ENCODE measurements at regions not wholly inside any gene's neighbourhood (a gene's known extent, or its start where the extent isn't known, plus 50 kb on each side); places are given as distances from the start of the nearest gene placed in this dataset.
A peak's percentile ranks its signal among the peaks of the same experiment; 100 is the strongest.

DNA sequence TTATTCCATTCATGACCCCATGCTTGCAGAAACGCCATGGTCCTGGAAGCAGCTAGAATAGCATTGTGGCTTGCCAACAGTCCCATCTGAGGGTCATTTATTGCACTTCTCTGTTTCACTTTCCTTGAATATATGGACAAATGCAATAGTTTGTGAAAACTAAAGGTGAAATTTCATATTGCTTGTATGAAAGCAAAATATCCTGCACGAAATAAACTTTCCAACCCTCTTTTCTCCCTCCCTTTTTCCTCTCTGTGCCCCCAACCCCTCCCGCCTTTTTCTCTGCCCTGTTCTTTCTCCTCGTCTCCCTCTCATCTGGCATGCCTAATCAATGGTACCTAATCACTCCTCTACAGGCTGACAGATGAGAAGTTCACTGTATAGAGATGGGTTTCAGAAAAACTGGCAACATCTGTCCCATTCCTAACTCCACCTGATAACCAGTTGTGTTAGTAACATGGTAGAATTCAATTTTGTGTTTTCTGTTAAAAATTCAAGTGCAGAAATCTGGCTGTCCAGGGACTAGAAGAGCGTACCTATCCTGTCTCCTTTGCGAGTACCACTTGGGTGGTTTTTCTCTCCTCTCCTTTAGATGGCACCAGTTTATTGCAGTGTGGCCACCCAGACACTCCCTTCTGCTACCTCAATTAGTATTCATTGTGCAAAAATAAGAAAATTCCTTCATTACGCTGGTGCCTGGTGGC, 198.6 kb downstream of the FOXA2 start:
- no peak for FAIRE-seq
- no peaks in the 10 kb centered on the region for H4K20me1 ChIP-seq (ENCODE audit: insufficient read depth, low read length)

DNA sequence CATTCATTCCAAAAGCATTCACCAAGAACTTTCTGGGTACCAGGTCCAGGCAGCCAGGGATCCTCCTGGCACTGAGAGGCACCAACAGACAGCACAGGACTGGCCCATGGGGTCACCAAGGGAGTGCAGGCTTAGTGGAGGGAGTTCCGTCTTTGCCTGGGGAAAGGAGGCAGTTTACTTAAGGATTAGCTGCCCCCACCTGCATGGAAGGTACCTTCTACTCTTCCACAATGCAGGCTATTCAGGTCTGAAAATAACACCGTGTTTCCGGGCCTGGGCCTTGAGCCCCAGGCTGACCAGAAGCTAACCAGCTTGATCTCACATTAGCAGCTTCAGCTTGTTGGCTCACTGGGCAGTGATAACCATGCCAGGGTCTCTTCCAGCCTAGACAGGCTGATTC, 199.4 kb downstream of the FOXA2 start:
- Mint-ChIP-seq H3K36me3 (ENCODE audit: low read depth, unreplicated experiment) (no peaks in the 10 kb centered on the region), H3K27ac (ENCODE audit: unreplicated experiment) (no peak overlapping the region), H3K27me3 (ENCODE audit: low read depth, unreplicated experiment) (peaks cover 26% of the 10 kb centered on the region), H3K4me3 (ENCODE audit: unreplicated experiment) (no peak overlapping the region), H3K9me3 (ENCODE audit: unreplicated experiment) (peaks cover 4% of the 10 kb centered on the region), H3K4me1 (ENCODE audit: low read depth, unreplicated experiment) (peaks cover 19% of the 10 kb centered on the region)
- DNase-seq (ENCODE audit: low read depth), result no peak
- no peak overlapping the region for H3K4me3 ChIP-seq (ENCODE audit: insufficient read depth, low read depth, low read length)
- H3K4me1 ChIP-seq (ENCODE audit: insufficient read depth, low read length), result peaks cover 2% of the 10 kb centered on the region
- H3K4me2 ChIP-seq (ENCODE audit: low read length), result no peak overlapping the region
- no peaks in the 10 kb centered on the region for H4K20me1 ChIP-seq (ENCODE audit: insufficient read depth, low read length)
- H3K9me3 ChIP-seq (ENCODE audit: insufficient read depth, low read depth, low read length), result no peaks in the 10 kb centered on the region
- H3K79me2 ChIP-seq (ENCODE audit: insufficient read depth, low read length), result no peaks in the 10 kb centered on the region
- H3K36me3 ChIP-seq (ENCODE audit: insufficient read depth, low read length), result no peaks in the 10 kb centered on the region
- H3K27me3 ChIP-seq (ENCODE audit: insufficient read depth, low read length), result no peaks in the 10 kb centered on the region
- no peak overlapping the region for H3K27ac ChIP-seq (ENCODE audit: low read depth, low read length)
- no peak for TF ChIP-seq EZH2 (IDR thresholded peaks at IDR 0.05; ENCODE audit: insufficient read depth, low read length)
- TF ChIP-seq, protein P1, sequence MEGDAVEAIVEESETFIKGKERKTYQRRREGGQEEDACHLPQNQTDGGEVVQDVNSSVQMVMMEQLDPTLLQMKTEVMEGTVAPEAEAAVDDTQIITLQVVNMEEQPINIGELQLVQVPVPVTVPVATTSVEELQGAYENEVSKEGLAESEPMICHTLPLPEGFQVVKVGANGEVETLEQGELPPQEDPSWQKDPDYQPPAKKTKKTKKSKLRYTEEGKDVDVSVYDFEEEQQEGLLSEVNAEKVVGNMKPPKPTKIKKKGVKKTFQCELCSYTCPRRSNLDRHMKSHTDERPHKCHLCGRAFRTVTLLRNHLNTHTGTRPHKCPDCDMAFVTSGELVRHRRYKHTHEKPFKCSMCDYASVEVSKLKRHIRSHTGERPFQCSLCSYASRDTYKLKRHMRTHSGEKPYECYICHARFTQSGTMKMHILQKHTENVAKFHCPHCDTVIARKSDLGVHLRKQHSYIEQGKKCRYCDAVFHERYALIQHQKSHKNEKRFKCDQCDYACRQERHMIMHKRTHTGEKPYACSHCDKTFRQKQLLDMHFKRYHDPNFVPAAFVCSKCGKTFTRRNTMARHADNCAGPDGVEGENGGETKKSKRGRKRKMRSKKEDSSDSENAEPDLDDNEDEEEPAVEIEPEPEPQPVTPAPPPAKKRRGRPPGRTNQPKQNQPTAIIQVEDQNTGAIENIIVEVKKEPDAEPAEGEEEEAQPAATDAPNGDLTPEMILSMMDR (IDR thresholded peaks at IDR 0.05; ENCODE audit: insufficient read depth, low read depth, low read length), result no peak
- H3K9ac ChIP-seq (ENCODE audit: low read length), result no peak overlapping the region
- no peak for FAIRE-seq
- no peak overlapping the region for H2AFZ ChIP-seq (ENCODE audit: low read depth, low read length)

More for the DNA sequence above, 198.6 kb downstream of the FOXA2 start:
- no peak overlapping the region for H3K4me3 Mint-ChIP-seq (ENCODE audit: unreplicated experiment)
- H3K36me3 Mint-ChIP-seq (ENCODE audit: low read depth, unreplicated experiment), result no peaks in the 10 kb centered on the region
- no peak overlapping the region for H3K4me3 ChIP-seq (ENCODE audit: insufficient read depth, low read depth, low read length)
- H3K4me1 Mint-ChIP-seq (ENCODE audit: low read depth, unreplicated experiment), result peaks cover 23% of the 10 kb centered on the region
- no peak for TF ChIP-seq EZH2 (IDR thresholded peaks at IDR 0.05; ENCODE audit: insufficient read depth, low read length)
- TF ChIP-seq, protein P1 (IDR thresholded peaks at IDR 0.05; ENCODE audit: insufficient read depth, low read depth, low read length), result no peak
- peaks cover 8% of the 10 kb centered on the region for H3K4me1 ChIP-seq (ENCODE audit: insufficient read depth, low read length)
- H3K4me2 ChIP-seq (ENCODE audit: low read length), result no peak overlapping the region
- DNase-seq (ENCODE audit: low read depth), result no peak
- peaks cover 4% of the 10 kb centered on the region for H3K9me3 Mint-ChIP-seq (ENCODE audit: unreplicated experiment)
- peak overlapping the region; percentile 71 for H3K27ac Mint-ChIP-seq (ENCODE audit: unreplicated experiment)
- no peak overlapping the region for H3K27ac ChIP-seq (ENCODE audit: low read depth, low read length)
- peaks cover 26% of the 10 kb centered on the region for H3K27me3 Mint-ChIP-seq (ENCODE audit: low read depth, unreplicated experiment)
- H2AFZ ChIP-seq (ENCODE audit: low read depth, low read length), result no peak overlapping the region
- no peaks in the 10 kb centered on the region for H3K9me3 ChIP-seq (ENCODE audit: insufficient read depth, low read depth, low read length)
- H3K9ac ChIP-seq (ENCODE audit: low read length), result no peak overlapping the region
- no peaks in the 10 kb centered on the region for H3K36me3 ChIP-seq (ENCODE audit: insufficient read depth, low read length)
- no peaks in the 10 kb centered on the region for H3K79me2 ChIP-seq (ENCODE audit: insufficient read depth, low read length)
- no peaks in the 10 kb centered on the region for H3K27me3 ChIP-seq (ENCODE audit: insufficient read depth, low read length)

DNA sequence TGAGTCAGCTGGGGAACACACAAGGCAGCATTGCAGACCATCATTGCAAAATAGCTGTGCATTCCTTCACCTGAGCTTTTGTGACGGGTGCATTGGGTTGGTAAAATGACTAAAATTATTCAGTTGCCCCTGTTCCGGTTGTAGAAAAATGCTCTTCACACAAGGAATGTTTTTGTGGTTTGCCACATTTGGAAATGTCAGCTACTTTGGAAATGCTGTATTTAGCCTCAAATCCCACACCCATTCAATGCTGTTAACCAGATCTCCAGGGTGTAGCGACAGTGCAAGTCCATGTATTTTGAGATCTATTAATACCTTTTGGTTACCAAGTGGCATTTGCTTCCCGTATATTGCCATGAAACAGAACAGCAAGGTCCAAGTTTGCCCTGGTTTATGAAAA, 201.2 kb downstream of the FOXA2 start:
- Mint-ChIP-seq H3K4me3 (ENCODE audit: unreplicated experiment) (no peak overlapping the region), H3K27me3 (ENCODE audit: low read depth, unreplicated experiment) (peaks cover 26% of the 10 kb centered on the region), H3K27ac (ENCODE audit: unreplicated experiment) (no peak overlapping the region), H3K36me3 (ENCODE audit: low read depth, unreplicated experiment) (no peaks in the 10 kb centered on the region), H3K4me1 (ENCODE audit: low read depth, unreplicated experiment) (peaks cover 26% of the 10 kb centered on the region), H3K9me3 (ENCODE audit: unreplicated experiment) (peaks cover 4% of the 10 kb centered on the region)
- no peak overlapping the region for H2AFZ ChIP-seq (ENCODE audit: low read depth, low read length)
- no peaks in the 10 kb centered on the region for H3K4me1 ChIP-seq (ENCODE audit: insufficient read depth, low read length)
- no peak overlapping the region for H3K9ac ChIP-seq (ENCODE audit: low read length)
- no peaks in the 10 kb centered on the region for H3K27me3 ChIP-seq (ENCODE audit: insufficient read depth, low read length)
- no peaks in the 10 kb centered on the region for H3K36me3 ChIP-seq (ENCODE audit: insufficient read depth, low read length)
- no peaks in the 10 kb centered on the region for H4K20me1 ChIP-seq (ENCODE audit: insufficient read depth, low read length)
- H3K9me3 ChIP-seq (ENCODE audit: insufficient read depth, low read depth, low read length), result no peaks in the 10 kb centered on the region
- peak; percentile 48 for DNase-seq (ENCODE audit: low read depth)
- no peak overlapping the region for H3K4me2 ChIP-seq (ENCODE audit: low read length)
- no peak for FAIRE-seq
- no peaks in the 10 kb centered on the region for H3K79me2 ChIP-seq (ENCODE audit: insufficient read depth, low read length)
- H3K27ac ChIP-seq (ENCODE audit: low read depth, low read length), result no peak overlapping the region
- H3K4me3 ChIP-seq (ENCODE audit: insufficient read depth, low read depth, low read length), result no peak overlapping the region
- TF ChIP-seq, protein P1 (IDR thresholded peaks at IDR 0.05; ENCODE audit: insufficient read depth, low read depth, low read length), result no peak
- TF ChIP-seq EZH2 (IDR thresholded peaks at IDR 0.05; ENCODE audit: insufficient read depth, low read length), result no peak

All from astrocyte (in vitro differentiated cells and primary cell).